Gastrocnemius medialis (tissue), 4 donors: ENCODE measurements at regions not wholly inside any gene's neighbourhood (a gene's known extent, or its start where the extent isn't known, plus 50 kb on each side); places are given as distances from the start of the nearest gene placed in this dataset.

Experiments
- CTCF ChIP-seq, 5 experiments: fragments of 450-650 bp in 3 of 5; fragments of 200-600 bp in 2 of 5; sonication (generic) in 2 of 5; IDR thresholded peaks in 4 of 5; conservative IDR thresholded peaks in 1 of 5; 1 replicate in 4 of 5; 2 replicates in 1 of 5; pipeline ENCODE4 v1.5.1; 2016 to 2019; ENCODE audit warnings: antibody characterized with exemption in 5 of 5, mild to moderate bottlenecking in 3 of 5, moderate library complexity in 3 of 5
- POLR2A ChIP-seq, 2 donors: fragments of 450-650 bp; IDR thresholded peaks; one replicate each; pipeline ENCODE4 v1.6.1; 2017; ENCODE audit warnings: antibody characterized with exemption in 2 of 2, mild to moderate bottlenecking in 2 of 2, moderate library complexity in 2 of 2

- TF ChIP-seq CTCF (IDR thresholded peaks at IDR 0.05 in 4 of 5, conservative IDR thresholded peaks at IDR 0.05 in 1 of 5) (no peak), POLR2A (IDR thresholded peaks at IDR 0.05) (no peak)
Measured at GRCh38 chr18:34598120-34598635, 111.9 kb upstream of the DTNA start.
